A673 (cell line): ENCODE measurements at regions not wholly inside any gene's neighbourhood (a gene's known extent, or its start where the extent isn't known, plus 50 kb on each side); places are given as distances from the start of the nearest gene placed in this dataset.

Experiments
- BruUV-seq: library from RNA; stranded (reverse); fragments of 400-500 nt; replicated peaks from 2 replicates; lab custom pipeline; 2021; lab: Mats Ljungman, UMichigan
- CTCF ChIA-PET: fragments of 300-600 bp; sonication (Branson Sonifier 250); formaldehyde crosslinking; loops from one replicate; lab custom pipeline; 2022; ENCODE audit warnings: antibody characterized with exemption; lab: Charles Lee
- POLR2A ChIA-PET: fragments of 300-600 bp; sonication (Branson Sonifier 250); formaldehyde crosslinking; loops from one replicate; lab custom pipeline; 2022; ENCODE audit warnings: antibody characterized with exemption; ENCODE audit not compliant: low non-redundant PET; lab: Charles Lee
- DNase-seq: peaks from one replicate; pipeline ENCODE4 v3.0.0-alpha.2; 2015; ENCODE audit warnings: low spot score
- H3K27ac ChIP-seq: fragments of 200-600 bp; sonication (generic); 2 replicates; pipeline ENCODE4 v1.5.1; 2016; ENCODE audit warnings: mixed run types, low read depth, mild to moderate bottlenecking, mixed read lengths, antibody characterized with exemption, low read length; ENCODE audit not compliant: poor library complexity, severe bottlenecking
- H3K27me3 ChIP-seq: fragments of 200-600 bp; sonication (generic); replicated peaks from 2 replicates; pipeline ENCODE4 v1.6.1; 2017; ENCODE audit warnings: mixed run types, low read depth, mild to moderate bottlenecking, mixed read lengths, antibody characterized with exemption, low read length; ENCODE audit not compliant: insufficient read depth, poor library complexity
- H3K36me3 ChIP-seq: fragments of 200-600 bp; sonication (generic); 2 replicates; pipeline ENCODE4 v1.6.1; 2016; ENCODE audit warnings: mixed run types, mild to moderate bottlenecking, mixed read lengths, antibody characterized with exemption, low read length; ENCODE audit not compliant: insufficient read depth, poor library complexity, severe bottlenecking
- H3K4me1 ChIP-seq: fragments of 200-600 bp; sonication (generic); 2 replicates; pipeline ENCODE4 v1.6.1; 2017; ENCODE audit warnings: mixed run types, mild to moderate bottlenecking, mixed read lengths, antibody characterized with exemption, low read length; ENCODE audit not compliant: insufficient read depth, poor library complexity, severe bottlenecking
- H3K4me3 ChIP-seq: fragments of 200-600 bp; sonication (generic); 2 replicates; pipeline ENCODE4 v1.5.1; 2016; ENCODE audit warnings: low read depth, mixed run types, mild to moderate bottlenecking, mixed read lengths, low read length; ENCODE audit not compliant: poor library complexity, severe bottlenecking
- H3K9me3 ChIP-seq: fragments of 200-600 bp; sonication (generic); 2 replicates; pipeline ENCODE4 v1.6.1; 2016; ENCODE audit warnings: mixed run types, low read depth, mild to moderate bottlenecking, mixed read lengths, antibody characterized with exemption, low read length; ENCODE audit not compliant: poor library complexity, severe bottlenecking
- EZH2 ChIP-seq: fragments of 200-600 bp; sonication (generic); IDR thresholded peaks from 2 replicates; pipeline ENCODE4 v1.6.1; 2017; ENCODE audit warnings: borderline replicate concordance, low read depth, mild to moderate bottlenecking, mixed read lengths, antibody characterized with exemption, low read length; ENCODE audit not compliant: poor library complexity, severe bottlenecking
- intact Hi-C: fragments of 100-400 bp; cut with micrococcal nuclease; formaldehyde crosslinking; loops from one replicate; pipeline ENCODE4 v1.10.0; 2022; ENCODE audit not compliant: unreplicated experiment
- TF ChIP-seq, protein P1 (sequence below): fragments of 300-800, 200-600 bp; sonication (generic); conservative IDR thresholded peaks from 2 replicates; pipeline ENCODE4 v1.5.1; 2017; ENCODE audit warnings: low read depth, mild to moderate bottlenecking, antibody characterized with exemption, low read length, moderate library complexity, mixed read lengths

DNA sequence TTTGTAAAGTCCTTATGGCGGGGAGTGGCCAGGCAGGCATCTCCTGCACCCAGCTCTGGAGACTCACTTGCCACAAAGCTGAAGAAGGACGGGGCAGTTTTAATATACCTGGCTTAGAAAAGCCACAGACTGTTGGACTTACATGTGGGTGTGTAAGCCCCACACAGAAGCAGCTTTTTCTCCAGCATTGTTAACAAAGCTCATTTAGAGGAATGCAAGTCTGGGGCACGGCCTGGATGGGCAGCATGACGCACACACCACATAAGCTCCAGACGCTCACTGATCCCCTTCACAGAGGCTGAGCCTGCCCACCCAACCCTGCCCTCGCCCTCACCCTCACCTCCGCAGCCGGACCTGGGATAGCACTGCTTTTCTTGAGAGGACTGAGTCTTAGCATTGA lies 58.0 kb upstream of the PDE8B start:
- no peak overlapping the region for H3K27ac ChIP-seq
- ChIA-PET POLR2A (no interaction called here), CTCF (no interaction called here)
- H3K36me3 ChIP-seq: no peaks in the 10 kb centered on the region
- TF ChIP-seq EZH2: no peak
- TF ChIP-seq, protein P1, sequence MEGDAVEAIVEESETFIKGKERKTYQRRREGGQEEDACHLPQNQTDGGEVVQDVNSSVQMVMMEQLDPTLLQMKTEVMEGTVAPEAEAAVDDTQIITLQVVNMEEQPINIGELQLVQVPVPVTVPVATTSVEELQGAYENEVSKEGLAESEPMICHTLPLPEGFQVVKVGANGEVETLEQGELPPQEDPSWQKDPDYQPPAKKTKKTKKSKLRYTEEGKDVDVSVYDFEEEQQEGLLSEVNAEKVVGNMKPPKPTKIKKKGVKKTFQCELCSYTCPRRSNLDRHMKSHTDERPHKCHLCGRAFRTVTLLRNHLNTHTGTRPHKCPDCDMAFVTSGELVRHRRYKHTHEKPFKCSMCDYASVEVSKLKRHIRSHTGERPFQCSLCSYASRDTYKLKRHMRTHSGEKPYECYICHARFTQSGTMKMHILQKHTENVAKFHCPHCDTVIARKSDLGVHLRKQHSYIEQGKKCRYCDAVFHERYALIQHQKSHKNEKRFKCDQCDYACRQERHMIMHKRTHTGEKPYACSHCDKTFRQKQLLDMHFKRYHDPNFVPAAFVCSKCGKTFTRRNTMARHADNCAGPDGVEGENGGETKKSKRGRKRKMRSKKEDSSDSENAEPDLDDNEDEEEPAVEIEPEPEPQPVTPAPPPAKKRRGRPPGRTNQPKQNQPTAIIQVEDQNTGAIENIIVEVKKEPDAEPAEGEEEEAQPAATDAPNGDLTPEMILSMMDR: no peak
- H3K27me3 ChIP-seq: no peaks in the 10 kb centered on the region
- BruUV-seq: no TSS peak
- H3K4me1 ChIP-seq: no peaks in the 10 kb centered on the region
- H3K4me3 ChIP-seq: no peak overlapping the region
- H3K9me3 ChIP-seq: no peaks in the 10 kb centered on the region
- DNase-seq: no peak
- intact Hi-C loops: no loop called here

DNA sequence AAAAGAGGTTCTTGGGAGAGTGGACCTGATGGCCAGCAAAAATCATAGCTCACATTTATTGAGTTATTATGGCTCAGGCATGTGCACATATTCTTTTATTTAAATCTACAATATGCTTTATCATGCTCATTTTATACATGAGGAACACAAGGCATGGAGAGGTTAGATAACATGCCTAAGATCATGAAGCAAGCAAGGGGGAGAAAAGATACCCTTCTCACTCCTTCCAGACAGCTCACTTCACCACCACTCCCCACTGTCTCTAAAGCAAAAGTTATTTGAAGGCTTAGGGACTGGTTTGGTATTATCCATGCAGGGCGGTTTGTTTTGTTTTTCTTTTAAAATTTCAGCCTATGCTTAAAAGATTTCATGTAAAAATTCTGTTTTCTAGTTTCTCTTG lies 59.0 kb upstream of the PDE8B start:
- CTCF ChIA-PET: no interaction called here
- no peaks in the 10 kb centered on the region for H3K27me3 ChIP-seq
- no peaks in the 10 kb centered on the region for H3K4me1 ChIP-seq
- no peak for DNase-seq
- no peaks in the 10 kb centered on the region for H3K9me3 ChIP-seq
- no peak overlapping the region for H3K27ac ChIP-seq
- no peak for TF ChIP-seq EZH2
- TF ChIP-seq, protein P1: no peak
- POLR2A ChIA-PET: no interaction called here
- no peaks in the 10 kb centered on the region for H3K36me3 ChIP-seq
- intact Hi-C loops: no loop called here
- H3K4me3 ChIP-seq: no peak overlapping the region
- BruUV-seq: no TSS peak

DNA sequence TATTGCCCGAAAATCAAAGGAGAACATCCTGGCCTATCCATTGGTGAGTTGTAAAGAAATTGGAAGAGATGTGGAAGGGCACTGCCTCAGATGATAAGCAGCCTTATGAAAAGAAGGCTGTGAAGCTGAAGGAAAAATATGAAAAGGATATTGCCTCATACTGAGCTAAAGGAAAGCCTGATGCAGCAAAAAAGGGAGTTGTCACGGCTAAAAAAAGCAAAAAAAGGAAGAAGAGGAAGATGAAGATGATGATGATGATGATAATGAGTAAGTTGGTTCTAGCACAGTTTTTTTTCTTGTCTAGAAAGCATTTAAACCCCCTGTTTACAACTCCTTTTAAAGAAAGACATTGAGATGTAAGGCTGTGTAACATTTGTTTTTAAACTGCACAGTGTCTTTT lies 59.8 kb upstream of the ZBED3 start:
- no TSS peak for BruUV-seq
- H3K27ac ChIP-seq: no peak overlapping the region
- no peak overlapping the region for H3K4me3 ChIP-seq
- intact Hi-C loops: loop anchor here (5.0 to 10.0 kb wide), 3 partner anchors 90 to 288 kb away; no protein-coding TSS in a partner anchor
- ChIA-PET POLR2A (no interaction called here), CTCF (no interaction called here)
- no peaks in the 10 kb centered on the region for H3K36me3 ChIP-seq
- no peaks in the 10 kb centered on the region for H3K9me3 ChIP-seq
- H3K27me3 ChIP-seq: no peaks in the 10 kb centered on the region
- no peak for DNase-seq
- H3K4me1 ChIP-seq: no peaks in the 10 kb centered on the region
- TF ChIP-seq, protein P1: no peak
